Activated CD4-positive, alpha-beta T cell treated with anti-CD3 and anti-CD28 coated beads, Interleukin-2, amount 50 U/mL, for 24 hours (primary cell): ENCODE measurements at regions not wholly inside any gene's neighbourhood (a gene's known extent, or its start where the extent isn't known, plus 50 kb on each side); places are given as distances from the start of the nearest gene placed in this dataset.

Experiments
- DNase-seq, 2 donors: peaks; one replicate each; pipeline ENCODE4 v3.0.0-alpha.2; 2020; ENCODE audit warnings: low read depth in 1 of 2, low spot score in 1 of 2

DNA sequence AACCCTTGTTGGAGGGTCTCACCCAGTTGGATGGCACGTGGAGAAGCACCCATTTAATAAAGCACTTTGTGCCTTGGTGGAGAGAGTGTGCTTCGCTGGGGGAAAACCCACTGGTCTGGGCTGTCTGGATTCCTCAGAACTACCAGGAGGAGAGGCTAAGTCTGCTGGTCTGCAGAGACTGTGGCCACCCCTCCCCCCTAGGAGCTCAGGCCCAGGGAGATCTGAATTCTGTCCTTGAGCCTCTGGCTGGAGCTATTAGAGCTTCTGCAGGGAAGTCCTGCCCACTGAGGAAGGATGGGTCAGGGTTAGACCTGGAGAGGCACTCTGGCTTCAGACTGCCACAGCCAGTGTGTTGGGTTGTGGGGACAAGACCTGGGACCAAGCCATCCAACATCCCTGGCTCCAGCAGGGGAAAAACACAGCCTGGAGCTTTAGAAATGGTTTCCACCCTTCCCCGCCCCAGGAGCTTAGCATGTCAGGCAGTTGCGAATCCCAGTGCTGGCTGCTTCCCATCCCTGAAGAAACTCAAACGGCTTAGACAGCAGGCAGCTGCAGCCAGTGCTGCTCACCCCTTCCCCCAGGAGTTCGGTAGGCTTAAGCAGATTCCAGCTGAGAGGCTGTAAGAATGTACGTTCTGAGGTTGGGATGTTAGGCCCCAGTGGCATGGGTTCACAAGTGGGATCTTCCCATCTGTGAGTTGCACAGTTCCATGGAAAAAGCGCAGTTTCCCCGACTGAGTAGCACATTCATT is 288.3 kb downstream of the TGFB2 start:
- DNase-seq = no peak

DNA sequence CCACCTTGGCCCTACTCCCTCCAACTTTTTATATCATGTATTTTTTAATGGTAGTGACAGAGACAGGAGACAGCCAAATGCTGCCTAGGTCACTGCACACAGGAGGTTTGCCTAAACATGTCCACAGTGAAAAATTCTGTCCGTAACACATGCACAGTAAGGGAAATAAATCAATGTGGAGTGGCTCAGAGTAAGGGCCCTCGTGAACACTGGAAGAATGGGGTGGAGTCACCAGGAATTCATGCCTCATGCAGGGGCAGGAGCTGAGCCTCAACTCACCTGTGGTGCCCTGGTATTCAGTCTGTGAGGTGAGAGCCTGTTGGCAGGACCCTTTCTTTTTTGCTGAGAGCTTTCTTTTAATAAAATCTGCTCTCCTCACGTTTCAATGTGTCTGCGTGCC is 289.1 kb downstream of the TGFB2 start:
- no peak for DNase-seq

DNA sequence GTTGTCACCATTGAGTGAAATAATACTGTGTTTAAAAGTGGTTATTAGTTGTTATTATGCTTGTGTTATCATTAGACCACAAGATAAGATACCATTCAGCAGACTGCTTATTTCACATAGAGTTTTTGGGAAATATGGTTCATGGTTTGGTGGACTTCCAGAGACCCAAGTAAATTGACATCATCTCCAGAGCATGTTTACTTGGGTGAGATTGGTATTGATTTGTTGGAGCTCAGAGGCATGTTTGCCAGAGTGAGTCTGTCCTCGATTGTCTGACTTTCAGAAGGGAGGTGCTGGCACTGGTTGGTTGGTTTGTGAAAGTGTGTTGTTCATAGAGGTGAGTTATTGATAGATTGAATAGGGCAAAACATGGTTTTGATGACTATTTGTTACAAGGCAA is 291.4 kb downstream of the TGFB2 start:
- DNase-seq = no peak

DNA sequence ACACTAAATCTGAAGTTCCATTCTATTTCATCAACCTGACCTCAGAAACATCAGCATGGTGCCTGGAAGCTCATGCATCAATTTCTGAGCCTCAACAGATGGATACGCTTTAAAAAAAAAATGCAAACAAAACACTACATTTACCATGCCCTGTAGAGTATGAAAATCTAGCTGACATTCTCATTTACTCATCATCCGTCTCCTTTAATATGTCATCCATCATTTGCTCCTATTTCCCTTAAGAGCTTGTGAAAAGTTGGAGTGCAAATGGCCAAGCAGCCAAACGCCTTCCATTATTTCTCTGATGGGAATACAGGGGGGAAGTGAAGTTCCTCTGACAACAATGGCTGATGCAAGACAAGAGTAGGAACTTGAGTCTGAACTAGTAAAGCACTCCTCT is 295.0 kb downstream of the TGFB2 start:
- no peak for DNase-seq

DNA sequence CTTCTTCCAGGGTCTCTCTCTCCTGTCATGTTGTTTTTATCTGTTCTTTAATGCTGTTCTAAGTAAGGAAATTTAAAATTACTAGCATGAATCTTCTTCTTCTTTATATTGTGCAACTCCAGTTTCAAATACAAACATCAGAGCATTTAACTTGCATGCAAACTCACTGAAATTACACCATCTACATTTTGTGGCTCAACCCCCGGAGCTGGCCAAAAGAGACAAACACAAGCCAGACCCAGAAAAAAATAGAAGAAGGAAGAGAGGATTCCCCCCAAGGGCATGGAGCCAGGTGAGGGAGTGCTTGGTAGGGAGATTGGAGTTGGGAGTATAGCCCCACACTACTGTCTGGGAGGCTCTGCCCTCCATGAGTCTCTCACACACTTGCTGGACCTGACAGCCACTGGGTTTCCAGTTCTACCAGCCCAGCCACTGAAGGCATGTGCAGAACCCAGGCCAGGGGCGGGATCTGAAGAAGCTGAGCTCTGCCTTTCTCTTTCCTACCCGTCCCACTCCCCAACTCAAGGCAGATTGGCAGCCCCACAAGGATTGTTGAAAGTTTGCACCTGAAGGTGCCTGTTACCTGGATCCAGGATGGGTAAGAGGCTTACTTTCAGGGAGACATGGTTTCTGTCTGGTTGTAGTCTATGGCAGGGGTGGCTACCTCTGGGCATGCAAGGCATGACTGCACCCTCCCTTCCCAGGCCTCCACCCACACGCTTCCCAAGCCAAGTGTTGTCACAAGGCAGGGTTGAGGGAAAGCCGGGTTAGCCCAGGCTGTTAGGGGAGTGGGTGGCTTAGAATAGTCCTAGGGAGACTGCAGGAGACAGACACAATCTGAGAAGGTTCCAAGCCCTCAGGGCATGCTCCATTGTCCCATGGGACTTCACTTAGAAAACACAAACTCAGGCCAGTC is 297.2 kb downstream of the TGFB2 start:
- DNase-seq = no peak

DNA sequence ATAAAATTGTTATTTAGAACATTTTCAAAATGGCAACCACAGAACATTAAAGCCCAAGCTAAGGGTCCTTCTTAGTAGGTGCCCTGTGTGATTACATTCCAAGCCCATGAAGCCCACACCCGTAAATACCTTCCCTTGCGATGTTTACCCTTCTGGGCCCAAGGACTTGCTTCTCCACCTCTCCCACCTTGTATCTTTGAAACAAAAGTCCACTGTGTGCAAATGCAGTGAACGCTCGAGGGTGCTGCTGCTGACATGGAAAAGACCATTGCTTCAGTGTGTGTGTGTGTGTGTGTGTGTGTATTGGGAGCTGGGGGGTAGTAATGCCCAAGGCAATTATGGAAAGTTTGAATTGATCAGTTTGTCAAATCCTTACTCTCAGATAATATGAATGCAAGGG is 298.1 kb downstream of the TGFB2 start:
- no peak for DNase-seq

DNA sequence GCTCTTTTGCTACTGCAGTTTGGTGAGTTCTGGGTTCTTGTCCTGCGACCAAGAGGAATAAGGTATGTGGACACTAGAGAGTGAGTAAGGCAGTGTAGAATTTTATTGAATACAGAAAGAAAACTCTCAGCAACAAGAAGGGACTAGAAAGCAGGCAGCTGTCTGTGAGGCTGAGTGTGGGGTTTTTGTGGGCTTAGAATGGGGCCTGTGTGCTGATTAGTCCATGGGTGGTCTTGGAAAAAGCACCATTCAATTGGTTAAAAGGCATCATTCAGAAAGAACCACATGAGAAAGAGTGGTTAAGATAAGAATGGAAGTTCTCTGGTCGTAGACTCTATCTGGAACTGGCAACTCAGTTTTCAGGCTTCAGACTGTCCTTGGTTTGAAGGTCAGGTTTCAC is 298.8 kb downstream of the TGFB2 start:
- no peak for DNase-seq

DNA sequence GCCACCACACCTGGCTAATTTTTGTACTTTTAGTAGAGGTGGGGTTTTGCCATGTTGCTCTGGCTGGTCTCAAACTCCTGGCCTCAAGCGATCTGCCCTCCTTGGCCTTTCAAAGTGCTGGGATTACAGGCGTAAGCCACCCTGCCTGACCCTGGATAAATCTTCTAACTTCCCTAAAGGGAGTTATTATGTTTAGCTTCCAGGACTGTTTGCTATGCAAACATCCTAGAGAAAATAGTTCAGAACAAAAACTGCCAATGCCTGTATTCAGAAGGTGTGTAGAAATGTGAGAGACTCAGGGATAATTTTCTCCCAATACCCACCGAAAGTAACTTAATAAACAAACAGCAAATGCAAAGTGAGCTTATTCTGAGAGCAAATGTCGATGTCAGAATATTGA is 301.2 kb downstream of the TGFB2 start:
- no peak for DNase-seq

DNA sequence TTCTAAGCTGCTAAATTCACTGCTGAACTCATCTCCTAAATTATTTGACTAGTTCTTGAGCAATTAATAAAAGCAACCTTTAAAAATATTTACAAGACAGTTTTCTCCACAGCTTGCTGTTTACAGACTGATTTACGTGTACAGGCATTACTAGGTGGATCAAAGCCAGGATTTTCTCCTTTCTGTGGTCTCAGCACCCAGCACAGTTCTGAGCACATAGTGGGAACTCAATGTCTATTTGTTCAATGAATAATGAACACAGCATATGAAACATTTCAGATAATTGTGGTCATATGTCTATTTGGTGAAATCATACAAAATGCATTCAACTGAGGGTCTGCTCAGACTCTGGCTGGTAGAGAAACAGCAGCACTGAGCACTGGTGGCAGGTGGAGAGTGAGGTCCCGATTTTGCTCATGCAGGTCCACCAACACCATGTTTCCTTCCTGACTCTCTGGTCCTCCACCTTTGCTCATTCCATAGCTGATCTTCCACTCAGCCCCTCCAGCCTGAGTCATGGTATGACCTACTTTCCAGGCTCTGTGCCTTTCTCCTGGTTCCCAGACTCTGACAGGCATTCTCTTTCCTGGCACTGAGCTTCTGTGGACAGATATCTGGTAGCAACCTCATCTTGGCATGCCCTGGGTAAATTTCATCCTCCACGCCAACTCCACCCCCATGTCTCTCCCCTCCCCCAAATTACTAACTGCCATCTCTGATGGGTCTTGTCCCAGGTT is 311.3 kb downstream of the TGFB2 start:
- no peak for DNase-seq

DNA sequence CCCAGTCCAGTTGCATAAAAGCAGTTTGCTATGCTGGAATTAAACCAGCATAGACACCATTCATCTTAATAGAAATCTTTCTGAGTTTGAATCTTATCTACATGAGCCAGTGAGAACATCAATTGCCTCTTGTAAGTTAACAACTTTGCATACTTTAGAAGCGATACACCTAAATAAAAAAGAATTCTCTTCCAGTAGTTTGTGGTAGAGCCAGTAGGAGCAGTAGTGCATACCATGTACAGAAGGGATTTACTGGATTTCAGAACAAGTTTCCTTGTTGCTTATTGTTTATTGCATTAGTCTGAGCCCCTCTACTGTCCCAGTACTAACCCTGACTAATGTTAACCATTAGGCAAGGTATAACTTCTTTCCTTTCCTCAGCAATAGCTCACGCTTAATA is 313.1 kb downstream of the TGFB2 start:
- DNase-seq = no peak

DNA sequence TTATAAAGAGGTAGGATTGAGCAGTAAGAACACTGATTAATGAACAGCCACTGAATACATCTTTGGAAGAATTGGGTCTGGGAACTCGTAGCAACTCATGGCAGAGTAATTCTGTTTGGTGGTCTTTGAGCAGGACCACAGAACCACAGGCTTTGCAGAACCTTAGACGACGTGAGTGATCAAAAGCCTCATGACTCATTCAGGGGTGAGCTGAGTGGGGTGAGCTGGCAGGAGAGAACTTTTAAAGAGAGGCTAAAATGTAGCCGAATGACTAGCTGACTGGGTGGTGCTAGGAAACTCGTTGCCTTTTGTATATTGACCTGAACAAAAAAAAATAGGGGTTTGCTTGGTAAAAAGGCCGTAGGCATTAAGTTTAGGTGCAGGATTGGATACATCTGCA is 313.8 kb downstream of the TGFB2 start:
- DNase-seq = no peak

DNA sequence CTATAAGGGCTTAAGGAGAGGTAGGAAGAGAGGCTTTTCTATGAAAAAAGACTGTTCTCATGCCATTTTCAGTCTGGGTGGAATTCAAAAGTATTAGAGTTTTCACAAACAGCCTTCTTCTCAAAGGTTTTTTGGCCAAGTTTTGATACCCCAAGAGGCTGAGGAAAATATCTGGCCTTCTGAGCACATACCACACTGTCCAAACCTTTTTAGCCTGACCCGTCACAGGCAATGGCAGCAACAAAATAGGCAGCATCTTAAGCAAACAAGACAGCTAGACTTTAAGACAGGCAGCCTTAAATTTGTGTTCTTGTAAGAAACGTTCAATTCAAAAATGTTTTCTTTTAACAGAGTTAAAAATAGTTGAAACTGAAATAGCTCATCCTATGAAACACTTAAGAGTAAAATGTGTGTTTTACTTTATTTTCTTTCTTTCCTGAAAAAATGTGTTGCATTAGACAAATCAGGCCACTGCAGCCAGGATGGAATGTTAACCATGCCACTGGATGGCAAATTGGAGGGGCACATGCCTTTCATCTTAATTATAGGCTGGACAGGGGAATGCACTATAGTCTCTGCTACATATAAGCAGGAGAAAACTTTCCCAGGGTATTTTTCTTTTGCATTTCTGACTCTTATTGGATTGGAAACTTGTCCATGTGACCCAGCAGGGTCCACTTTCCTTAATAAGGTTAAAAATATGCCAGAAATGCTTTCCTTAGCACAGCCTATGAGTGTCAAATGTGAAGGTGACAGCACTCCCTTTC is 315.0 kb downstream of the TGFB2 start:
- no peak for DNase-seq

DNA sequence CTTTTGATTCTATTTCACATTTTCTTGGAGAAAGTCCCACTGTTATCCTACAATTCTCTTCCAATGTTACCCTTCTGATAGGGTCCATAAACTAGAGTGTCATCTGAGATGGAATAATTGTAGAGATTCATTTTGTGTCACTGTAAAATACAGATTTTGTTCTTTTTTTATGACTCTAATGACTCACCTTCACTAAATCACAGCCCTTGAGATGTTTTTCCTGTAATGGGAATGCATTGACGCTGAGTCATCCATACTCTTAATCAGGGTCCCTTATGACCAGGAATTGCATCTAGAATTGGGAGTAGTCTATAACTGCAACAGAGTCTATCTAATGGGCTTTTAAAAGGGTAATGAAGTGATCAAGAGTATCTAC is 315.5 kb downstream of the TGFB2 start:
- no peak for DNase-seq

DNA sequence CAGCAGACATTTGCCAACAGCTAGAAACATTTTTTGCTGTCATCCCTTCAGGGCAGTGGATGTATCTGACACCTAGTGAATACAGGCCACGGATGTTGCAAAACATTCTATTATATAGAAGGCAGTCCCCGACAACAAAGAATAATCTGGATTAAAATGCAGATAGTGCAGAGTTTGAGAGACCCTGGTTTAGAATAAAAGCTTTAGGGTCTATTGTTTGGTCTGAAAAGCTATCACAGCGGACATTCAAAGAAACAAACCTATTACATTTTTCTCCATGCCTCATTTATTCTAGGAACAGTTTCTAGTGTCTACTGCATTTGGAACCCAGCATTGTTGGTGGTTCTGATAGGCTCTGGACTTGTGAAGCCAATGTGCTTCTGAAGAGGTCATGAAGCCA is 316.3 kb downstream of the TGFB2 start:
- no peak for DNase-seq

DNA sequence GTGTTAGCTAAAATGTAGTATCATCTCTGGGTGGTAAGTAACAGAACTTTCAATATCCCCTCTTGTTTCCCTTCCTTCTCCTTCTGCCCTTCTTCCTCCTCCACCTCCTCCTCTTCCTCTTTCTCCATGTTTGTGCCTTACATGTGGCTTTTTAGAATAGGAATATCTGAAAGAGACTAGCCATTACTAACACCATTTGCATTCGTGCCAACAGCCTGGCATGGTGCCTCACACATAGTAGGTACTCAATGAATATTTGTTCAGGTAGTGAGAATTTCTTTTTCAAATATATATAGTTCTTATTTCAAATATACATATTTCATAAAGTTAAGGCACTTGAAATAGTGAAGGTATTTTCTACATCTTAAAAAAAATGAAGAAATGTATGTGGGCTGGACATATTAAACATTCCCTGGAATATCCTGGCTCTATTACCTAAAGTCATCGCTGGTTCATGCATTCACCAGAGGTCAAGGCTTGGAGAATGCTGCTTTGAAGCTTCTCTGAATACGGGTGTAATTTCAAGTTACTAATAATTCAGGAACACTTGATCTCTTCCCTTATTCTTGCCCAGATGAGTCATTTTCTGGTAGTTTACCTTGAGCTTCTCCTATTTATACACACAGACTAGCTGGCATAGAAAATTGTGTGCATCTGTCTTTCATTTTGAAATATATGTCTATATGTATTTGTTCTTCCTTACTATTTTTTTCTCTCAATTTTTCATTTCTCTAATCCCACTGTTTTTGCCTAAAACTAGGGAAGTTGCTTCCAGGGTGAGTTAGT is 319.4 kb downstream of the TGFB2 start:
- no peak for DNase-seq

DNA sequence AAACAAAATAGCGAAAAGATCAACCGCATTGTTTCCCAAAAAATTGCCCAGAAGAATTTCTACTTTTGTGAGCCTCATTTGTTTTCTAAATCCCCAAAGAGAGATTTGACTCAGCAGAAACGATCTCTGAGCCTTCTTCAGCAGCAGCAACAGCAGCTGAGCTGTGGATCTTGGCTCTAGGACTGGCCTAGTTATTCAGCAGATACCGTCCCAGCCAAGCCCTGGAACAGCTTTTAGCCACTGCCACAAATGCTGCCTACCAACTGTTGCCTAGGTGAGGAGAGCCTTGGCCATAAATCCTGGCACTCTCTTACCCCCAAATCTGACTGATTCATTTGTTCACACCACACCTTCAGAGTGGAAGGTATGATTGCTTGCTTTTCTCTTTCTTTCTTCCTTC is 320.1 kb downstream of the TGFB2 start:
- no peak for DNase-seq

DNA sequence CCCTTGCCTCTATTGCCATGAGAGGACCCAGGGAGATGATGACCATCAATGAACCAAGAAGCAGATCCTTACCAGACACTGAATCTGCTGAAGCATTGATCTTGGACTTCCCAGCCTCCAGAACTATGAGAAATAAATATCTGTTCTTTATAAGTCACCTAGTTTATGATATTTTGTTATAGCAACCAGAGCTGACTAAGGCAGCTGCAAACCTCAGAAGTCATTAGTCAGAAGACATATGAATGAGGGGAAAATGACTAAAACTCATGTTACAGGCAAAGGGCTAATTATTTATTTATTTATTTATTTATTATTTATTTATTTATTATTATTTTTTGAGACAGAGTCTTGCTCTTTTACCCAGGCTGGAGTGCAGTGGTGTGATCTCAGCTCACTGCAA is 321.1 kb downstream of the TGFB2 start:
- no peak for DNase-seq

DNA sequence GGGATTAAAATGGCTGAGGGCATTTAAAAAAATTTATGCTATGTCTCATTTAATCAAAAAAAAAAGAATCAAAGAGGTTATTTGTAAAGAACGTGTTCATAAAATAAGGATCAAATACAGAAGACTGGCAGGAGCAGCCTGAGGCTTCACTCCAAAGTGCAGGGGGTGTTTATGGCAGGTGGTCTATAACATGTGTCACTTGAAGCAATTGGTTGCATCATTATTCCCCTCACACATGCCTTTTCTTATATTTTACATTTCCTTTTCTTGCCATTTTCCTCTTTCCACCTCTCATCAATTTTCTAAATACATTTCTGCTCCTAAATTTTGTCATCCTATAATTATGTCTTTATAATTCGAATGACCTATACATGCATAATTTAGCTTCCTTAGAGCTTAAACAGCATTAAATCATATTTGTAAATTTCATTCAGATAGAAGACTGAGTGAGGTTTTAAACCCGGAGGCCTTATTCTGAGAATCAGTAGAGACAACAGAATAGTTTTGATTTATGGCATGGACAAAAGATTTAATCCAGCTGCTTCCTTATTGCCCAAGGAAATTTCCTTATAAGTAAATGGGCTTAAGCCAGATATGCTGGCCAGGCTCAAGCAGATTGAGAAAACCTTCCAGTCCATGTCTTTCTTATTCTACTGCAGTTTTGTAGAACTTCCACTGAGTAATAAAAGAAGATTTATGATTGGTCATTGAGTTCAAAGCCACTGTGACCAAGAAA is 322.8 kb downstream of the TGFB2 start:
- no peak for DNase-seq

DNA sequence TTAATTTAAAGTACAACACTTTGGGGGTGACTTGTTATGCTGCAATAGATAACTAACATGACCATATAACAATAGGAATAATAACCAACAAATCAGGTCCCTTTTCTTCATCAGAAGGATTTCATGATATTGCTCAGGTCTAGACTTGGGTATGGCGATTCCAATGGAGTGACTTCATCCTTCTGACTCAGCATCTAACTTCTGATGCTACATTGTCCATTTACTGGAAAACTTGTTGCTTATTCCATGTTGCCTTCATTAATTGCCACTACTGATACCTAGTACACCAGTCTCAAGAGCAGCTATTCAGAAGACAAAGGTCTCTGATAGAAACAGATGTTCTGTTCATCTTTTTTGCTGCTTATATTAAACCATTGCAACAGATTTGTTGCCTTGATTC is 324.3 kb downstream of the TGFB2 start:
- no peak for DNase-seq

DNA sequence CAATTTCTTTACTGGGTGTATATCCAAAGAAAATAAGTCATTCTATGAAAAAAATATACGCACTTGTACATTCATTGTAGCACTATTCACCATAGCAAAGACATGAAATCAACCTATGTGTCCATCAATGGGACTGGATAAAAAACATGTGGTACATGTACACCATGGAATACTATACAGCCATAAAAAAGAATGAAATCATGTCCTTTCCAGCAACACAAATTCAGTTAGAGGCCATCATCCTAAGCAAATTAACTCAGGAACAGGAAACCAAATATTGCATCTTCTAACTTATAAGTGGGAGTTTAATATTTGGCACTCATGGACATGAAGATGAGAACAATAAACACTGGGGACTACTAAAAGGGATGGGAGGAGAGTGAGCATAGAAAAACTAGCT is 325.7 kb downstream of the TGFB2 start:
- no peak for DNase-seq
